ENCODE measurements at regions not wholly inside any gene's neighbourhood (a gene's known extent, or its start where the extent isn't known, plus 50 kb on each side); places are given as distances from the start of the nearest gene placed in this dataset.

- ChIA-PET RAD21 (ENCODE audit: unreplicated experiment) (no interaction called here), POLR2A (no interaction called here), SMC1A (ENCODE audit: uncharacterized antibody, unreplicated experiment) (interaction anchor here (0.6 to 1.2 kb wide), 2 partner anchors 22 to 37 kb away, joined by 3 read pairs; no protein-coding TSS in a partner anchor), CTCF (no interaction called here)
- DNase-seq (ENCODE audit: low read depth, low spot score) (no peak), ATAC-seq (no peak), FAIRE-seq (no peak)
- intact Hi-C loops (cut with micrococcal nuclease; ENCODE audit: unreplicated experiment): no loop called here
- no peaks in the 10 kb centered on the region for H4K20me1 ChIP-seq (ENCODE audit: control insufficient read depth, insufficient read depth)
- H3K36me3 ChIP-seq (ENCODE audit: control insufficient read depth in 2 of 2, insufficient read depth in 2 of 2, low read length in 1 of 2): no peaks in the 10 kb centered on the region
- no peaks in the 10 kb centered on the region for H3K4me1 ChIP-seq (ENCODE audit: control insufficient read depth, insufficient read depth, low read length)
- BruUV-seq (replicated peaks): no TSS peak
- no peak overlapping the region for H3K9ac ChIP-seq (ENCODE audit: control insufficient read depth, insufficient read depth, low read length)
- no peak overlapping the region for H2AFZ ChIP-seq (ENCODE audit: control insufficient read depth, low read depth, low read length)
- in situ Hi-C loops (cut with MboI): no loop called here
- H3K4me3 ChIP-seq: no peak overlapping the region
- no peaks in the 10 kb centered on the region for H3K79me2 ChIP-seq (ENCODE audit: control insufficient read depth, insufficient read depth, low read length)
- no peak overlapping the region for H3K4me2 ChIP-seq (ENCODE audit: control insufficient read depth, insufficient read depth)
- H3K27me3 ChIP-seq (replicated peaks in 1 of 2; ENCODE audit: control insufficient read depth in 2 of 2, insufficient read depth in 2 of 2, low read length in 1 of 2): no peaks in the 10 kb centered on the region
- no peaks in the 10 kb centered on the region for H3K9me3 ChIP-seq (replicated peaks; ENCODE audit: control insufficient read depth, insufficient read depth, low read length)
- no peak overlapping the region for H3K27ac ChIP-seq (ENCODE audit: control insufficient read depth, insufficient read depth)
- TF ChIP-seq RELA (IDR thresholded peaks at IDR 0.05; ENCODE audit: borderline replicate concordance, partially characterized antibody) (no peak), ZNF217 (IDR thresholded peaks at IDR 0.05) (no peak), IRF5 (IDR thresholded peaks at IDR 0.05; ENCODE audit: borderline replicate concordance) (no peak), NR2C2 (IDR thresholded peaks at IDR 0.05; ENCODE audit: borderline replicate concordance, control insufficient read depth, insufficient read length, low read depth) (no peak), BRCA1 (IDR thresholded peaks at IDR 0.05; ENCODE audit: low read depth, low read length) (no peak), MTA2 (IDR thresholded peaks at IDR 0.05; ENCODE audit: low read depth) (no peak), ATF3 (IDR thresholded peaks at IDR 0.05; ENCODE audit: borderline replicate concordance, extremely low read depth, low read depth, low read length) (no peak), NBN (IDR thresholded peaks at IDR 0.05) (no peak), JUNB (IDR thresholded peaks at IDR 0.05) (no peak), SREBF2 (IDR thresholded peaks at IDR 0.05; ENCODE audit: low read length) (no peak), RB1 (IDR thresholded peaks at IDR 0.05; ENCODE audit: borderline replicate concordance) (no peak), IKZF2 (IDR thresholded peaks at IDR 0.05) (no peak), ZSCAN29 (IDR thresholded peaks at IDR 0.05) (no peak), ZBTB33 (IDR thresholded peaks at IDR 0.05) (no peak), ATF2 (IDR thresholded peaks at IDR 0.05; ENCODE audit: low read length) (no peak), CEBPB (IDR thresholded peaks at IDR 0.05; ENCODE audit: borderline replicate concordance in 1 of 2, low read depth in 2 of 2, low read length in 2 of 2) (no peak), SP1 (IDR thresholded peaks at IDR 0.05; ENCODE audit: low read depth, low read length) (no peak), HDAC6 (IDR thresholded peaks at IDR 0.05; ENCODE audit: unreplicated experiment) (no peak), POLR2A (IDR thresholded peaks at IDR 0.05; ENCODE audit: low read depth, low read length) (no peak), BCL3 (IDR thresholded peaks at IDR 0.05; ENCODE audit: borderline replicate concordance, insufficient read depth, low read depth, low read length, poor library complexity, severe bottlenecking) (no peak)
- 30% methylated on average over 3 of the region's 3 CpGs for WGBS (ENCODE audit: insufficient coverage, insufficient replicate concordance, low lambda C conversion rate, missing lambda C conversion rate)
Observed at GRCh38 chr9:89866701-89867100, 261.9 kb downstream of the GADD45G start.
